Liver (tissue), 3 donors: ENCODE measurements at regions not wholly inside any gene's neighbourhood (a gene's known extent, or its start where the extent isn't known, plus 50 kb on each side); places are given as distances from the start of the nearest gene placed in this dataset.

Experiments used
- CTCF ChIP-seq: fragments of 150-350 bp; IDR thresholded peaks from 2 replicates; pipeline ENCODE4 v1.5.1; 2017; ENCODE audit warnings: improper control_type of control experiment, low read depth, low read length; ENCODE audit not compliant: missing input control
- EGR1 ChIP-seq, 2 donors: IDR thresholded peaks; 2 replicates each; pipeline ENCODE4 v1.6.1; 2016 to 2018; ENCODE audit warnings: antibody characterized with exemption in 2 of 2, low read depth in 2 of 2
- FOXA1 ChIP-seq: IDR thresholded peaks from 2 replicates; pipeline ENCODE4 v1.6.1; 2016; ENCODE audit warnings: antibody characterized with exemption
- HNF4A ChIP-seq, 2 donors: conservative IDR thresholded peaks; 2 replicates each; pipeline ENCODE4 v1.6.1; 2016; ENCODE audit warnings: antibody characterized with exemption in 2 of 2, mild to moderate bottlenecking in 2 of 2
- JUND ChIP-seq, 2 donors: IDR thresholded peaks; 2 replicates each; pipeline ENCODE4 v1.6.1; 2016; ENCODE audit warnings: antibody characterized with exemption in 2 of 2
- TAF1 ChIP-seq: conservative IDR thresholded peaks from 2 replicates; pipeline ENCODE4 v1.6.1; 2016; ENCODE audit warnings: antibody characterized with exemption, mild to moderate bottlenecking
- YY1 ChIP-seq: IDR thresholded peaks from 2 replicates; pipeline ENCODE4 v1.6.1; 2016; ENCODE audit warnings: antibody characterized with exemption, mild to moderate bottlenecking
- TF ChIP-seq, protein P1 (sequence below): IDR thresholded peaks from 2 replicates; pipeline ENCODE4 v1.6.1; 2016; ENCODE audit warnings: antibody characterized with exemption
- TF ChIP-seq, protein P2 (sequence below): IDR thresholded peaks from 2 replicates; pipeline ENCODE4 v1.6.1; 2016; ENCODE audit warnings: antibody characterized with exemption, mild to moderate bottlenecking
- TF ChIP-seq, protein P3 (sequence below): IDR thresholded peaks from 2 replicates; pipeline ENCODE4 v1.6.1; 2016; ENCODE audit warnings: antibody characterized with exemption
- TF ChIP-seq, protein P4 (sequence below): IDR thresholded peaks from 2 replicates; pipeline ENCODE4 v1.6.1; 2016; ENCODE audit warnings: antibody characterized with exemption
- donor health status: healthy.
- donor health status: healthy.

DNA sequence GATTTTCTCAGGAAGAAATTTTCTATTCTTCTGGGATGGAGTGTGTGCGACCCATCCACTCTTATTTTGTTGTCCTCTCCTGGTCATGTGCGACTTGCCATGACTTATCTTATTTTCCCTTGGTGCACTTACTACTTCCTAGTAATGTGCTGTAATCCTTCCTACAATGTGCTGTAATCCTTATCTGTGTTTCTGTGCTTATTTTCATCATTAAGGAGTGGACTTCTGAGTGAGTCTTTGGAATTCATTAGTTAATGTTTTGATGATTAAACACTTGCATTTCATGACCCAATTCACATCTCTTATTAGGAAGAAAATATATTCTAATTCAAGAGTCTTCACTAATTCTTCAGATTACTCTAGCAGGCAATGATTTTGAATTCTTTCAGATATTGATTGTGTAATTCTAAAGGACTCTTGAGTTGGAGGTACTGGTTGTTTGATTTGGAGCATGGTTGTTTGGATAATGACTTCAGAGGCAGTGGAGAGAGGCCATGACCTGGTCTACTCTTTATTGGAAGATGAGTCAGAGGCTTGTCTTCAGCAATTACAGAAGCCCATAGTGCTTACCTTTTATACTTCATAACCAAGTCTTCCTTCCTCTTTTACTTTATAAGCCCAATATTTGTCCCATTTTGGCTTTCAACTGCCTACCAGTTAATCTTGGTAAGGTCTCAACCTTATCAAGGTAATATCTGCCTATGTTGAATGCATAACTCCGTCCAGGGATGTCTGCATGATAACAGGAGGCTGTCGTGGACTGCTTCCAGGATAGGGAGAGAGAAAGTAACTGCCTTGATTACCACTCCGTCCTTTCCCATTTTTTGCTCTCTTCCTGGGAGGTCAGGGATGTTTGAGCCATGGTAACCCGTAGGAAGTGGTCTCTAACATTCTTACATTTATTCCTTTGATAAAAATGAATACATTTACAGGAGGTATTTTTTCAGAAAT is 278.3 kb upstream of the SP8 start:
- TF ChIP-seq FOXA1 (no peak), CTCF (no peak), TAF1 (no peak), EGR1 (IDR thresholded peaks at IDR 0.05; ENCODE audit: low read depth in 2 of 2) (no peak), YY1 (no peak), HNF4A (conservative IDR thresholded peaks at IDR 0.05) (peak in 1 of 2 donors; percentile 40), JUND (IDR thresholded peaks at IDR 0.05) (peak in 1 of 2 donors; percentile 80)
- TF ChIP-seq, protein P1, sequence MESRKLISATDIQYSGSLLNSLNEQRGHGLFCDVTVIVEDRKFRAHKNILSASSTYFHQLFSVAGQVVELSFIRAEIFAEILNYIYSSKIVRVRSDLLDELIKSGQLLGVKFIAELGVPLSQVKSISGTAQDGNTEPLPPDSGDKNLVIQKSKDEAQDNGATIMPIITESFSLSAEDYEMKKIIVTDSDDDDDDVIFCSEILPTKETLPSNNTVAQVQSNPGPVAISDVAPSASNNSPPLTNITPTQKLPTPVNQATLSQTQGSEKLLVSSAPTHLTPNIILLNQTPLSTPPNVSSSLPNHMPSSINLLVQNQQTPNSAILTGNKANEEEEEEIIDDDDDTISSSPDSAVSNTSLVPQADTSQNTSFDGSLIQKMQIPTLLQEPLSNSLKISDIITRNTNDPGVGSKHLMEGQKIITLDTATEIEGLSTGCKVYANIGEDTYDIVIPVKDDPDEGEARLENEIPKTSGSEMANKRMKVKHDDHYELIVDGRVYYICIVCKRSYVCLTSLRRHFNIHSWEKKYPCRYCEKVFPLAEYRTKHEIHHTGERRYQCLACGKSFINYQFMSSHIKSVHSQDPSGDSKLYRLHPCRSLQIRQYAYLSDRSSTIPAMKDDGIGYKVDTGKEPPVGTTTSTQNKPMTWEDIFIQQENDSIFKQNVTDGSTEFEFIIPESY: no peak
- TF ChIP-seq, protein P2, sequence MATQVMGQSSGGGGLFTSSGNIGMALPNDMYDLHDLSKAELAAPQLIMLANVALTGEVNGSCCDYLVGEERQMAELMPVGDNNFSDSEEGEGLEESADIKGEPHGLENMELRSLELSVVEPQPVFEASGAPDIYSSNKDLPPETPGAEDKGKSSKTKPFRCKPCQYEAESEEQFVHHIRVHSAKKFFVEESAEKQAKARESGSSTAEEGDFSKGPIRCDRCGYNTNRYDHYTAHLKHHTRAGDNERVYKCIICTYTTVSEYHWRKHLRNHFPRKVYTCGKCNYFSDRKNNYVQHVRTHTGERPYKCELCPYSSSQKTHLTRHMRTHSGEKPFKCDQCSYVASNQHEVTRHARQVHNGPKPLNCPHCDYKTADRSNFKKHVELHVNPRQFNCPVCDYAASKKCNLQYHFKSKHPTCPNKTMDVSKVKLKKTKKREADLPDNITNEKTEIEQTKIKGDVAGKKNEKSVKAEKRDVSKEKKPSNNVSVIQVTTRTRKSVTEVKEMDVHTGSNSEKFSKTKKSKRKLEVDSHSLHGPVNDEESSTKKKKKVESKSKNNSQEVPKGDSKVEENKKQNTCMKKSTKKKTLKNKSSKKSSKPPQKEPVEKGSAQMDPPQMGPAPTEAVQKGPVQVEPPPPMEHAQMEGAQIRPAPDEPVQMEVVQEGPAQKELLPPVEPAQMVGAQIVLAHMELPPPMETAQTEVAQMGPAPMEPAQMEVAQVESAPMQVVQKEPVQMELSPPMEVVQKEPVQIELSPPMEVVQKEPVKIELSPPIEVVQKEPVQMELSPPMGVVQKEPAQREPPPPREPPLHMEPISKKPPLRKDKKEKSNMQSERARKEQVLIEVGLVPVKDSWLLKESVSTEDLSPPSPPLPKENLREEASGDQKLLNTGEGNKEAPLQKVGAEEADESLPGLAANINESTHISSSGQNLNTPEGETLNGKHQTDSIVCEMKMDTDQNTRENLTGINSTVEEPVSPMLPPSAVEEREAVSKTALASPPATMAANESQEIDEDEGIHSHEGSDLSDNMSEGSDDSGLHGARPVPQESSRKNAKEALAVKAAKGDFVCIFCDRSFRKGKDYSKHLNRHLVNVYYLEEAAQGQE: no peak
- TF ChIP-seq, protein P3, sequence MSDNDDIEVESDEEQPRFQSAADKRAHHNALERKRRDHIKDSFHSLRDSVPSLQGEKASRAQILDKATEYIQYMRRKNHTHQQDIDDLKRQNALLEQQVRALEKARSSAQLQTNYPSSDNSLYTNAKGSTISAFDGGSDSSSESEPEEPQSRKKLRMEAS: no peak
- TF ChIP-seq, protein P4, sequence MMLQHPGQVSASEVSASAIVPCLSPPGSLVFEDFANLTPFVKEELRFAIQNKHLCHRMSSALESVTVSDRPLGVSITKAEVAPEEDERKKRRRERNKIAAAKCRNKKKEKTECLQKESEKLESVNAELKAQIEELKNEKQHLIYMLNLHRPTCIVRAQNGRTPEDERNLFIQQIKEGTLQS: peak; percentile 24
